Smooth muscle cell (in vitro differentiated cells): ENCODE measurements at regions not wholly inside any gene's neighbourhood (a gene's known extent, or its start where the extent isn't known, plus 50 kb on each side); places are given as distances from the start of the nearest gene placed in this dataset.

ENCODE experiments used
- DNase-seq: peaks from one replicate; lab custom pipeline; 2025; ENCODE audit not compliant: unreplicated experiment; lab: John Stamatoyannopoulos, UW
- H2AFZ ChIP-seq: fragments of 200-600 bp; sonication (generic); 2 replicates; pipeline ENCODE4 v1.6.0; 2016; ENCODE audit warnings: antibody characterized with exemption, low read depth, mild to moderate bottlenecking
- H3F3A ChIP-seq: fragments of 200-600 bp; sonication (generic); 2 replicates; pipeline ENCODE4 v1.6.0; 2017; ENCODE audit warnings: antibody characterized with exemption, low read depth
- H3K27ac ChIP-seq: fragments of 200-600 bp; sonication (generic); 2 replicates; pipeline ENCODE4 v1.5.1; 2016; ENCODE audit warnings: low read depth, mild to moderate bottlenecking
- H3K27me3 ChIP-seq: fragments of 200-600 bp; sonication (generic); 2 replicates; pipeline ENCODE4 v1.6.1; 2016; ENCODE audit warnings: low read depth, mild to moderate bottlenecking
- H3K36me3 ChIP-seq: fragments of 200-600 bp; sonication (generic); 2 replicates; pipeline ENCODE4 v1.5.1; 2016; ENCODE audit warnings: low read depth
- H3K4me1 ChIP-seq: fragments of 200-600 bp; sonication (generic); 2 replicates; pipeline ENCODE4 v1.5.1; 2016; ENCODE audit warnings: low read depth
- H3K4me2 ChIP-seq: fragments of 200-600 bp; sonication (generic); 2 replicates; pipeline ENCODE4 v1.6.0; 2016; ENCODE audit warnings: mild to moderate bottlenecking
- H3K4me3 ChIP-seq: fragments of 200-600 bp; sonication (generic); 2 replicates; pipeline ENCODE4 v1.5.1; 2016; ENCODE audit warnings: mild to moderate bottlenecking
- H3K79me2 ChIP-seq: fragments of 200-600 bp; sonication (generic); 2 replicates; pipeline ENCODE4 v1.6.0; 2016; ENCODE audit warnings: low read depth, mild to moderate bottlenecking
- H3K9ac ChIP-seq: fragments of 200-600 bp; sonication (generic); 2 replicates; pipeline ENCODE4 v1.6.0; 2016; ENCODE audit warnings: low read depth
- H3K9me3 ChIP-seq: fragments of 200-600 bp; sonication (generic); replicated peaks from 2 replicates; pipeline ENCODE4 v1.5.1; 2016; ENCODE audit warnings: low read depth
- H4K20me1 ChIP-seq: fragments of 200-600 bp; sonication (generic); 2 replicates; pipeline ENCODE4 v1.6.0; 2016; ENCODE audit warnings: low read depth
- CTCF ChIP-seq: fragments of 200-600 bp; sonication (generic); IDR thresholded peaks from 2 replicates; pipeline ENCODE4 v1.5.1; 2017; ENCODE audit warnings: borderline replicate concordance, mild to moderate bottlenecking, antibody characterized with exemption; ENCODE audit not compliant: insufficient read depth, poor library complexity, severe bottlenecking
- WGBS: methylation state at CpG from one replicate; pipeline ENCODE4 v1.1.7; 2016; ENCODE audit warnings: low lambda C conversion rate; 5-methylcytosine and 5-hydroxymethylcytosine counted together

- Histone ChIP-seq H3K4me2 (no peak overlapping the region), H3K36me3 (no peaks in the 10 kb centered on the region), H3F3A (no peaks in the 10 kb centered on the region), H3K79me2 (no peaks in the 10 kb centered on the region), H3K9me3 (no peaks in the 10 kb centered on the region), H3K9ac (no peak overlapping the region), H3K27ac (no peak overlapping the region), H3K4me3 (no peak overlapping the region), H2AFZ (no peak overlapping the region), H4K20me1 (no peaks in the 10 kb centered on the region), H3K4me1 (peaks cover 10% of the 10 kb centered on the region), H3K27me3 (no peaks in the 10 kb centered on the region)
- DNase-seq = no peak
- TF ChIP-seq CTCF = no peak
- WGBS = 86% methylated on average over 3 of the region's 3 CpGs
These were observed 482.8 kb upstream of the HTR2C start for GRCh38 chrX:114101081-114101480.

GRCh38 chrX:114097866-114098265 is 486.0 kb upstream of the HTR2C start:
- no peak overlapping the region for H3K4me2 ChIP-seq
- no peaks in the 10 kb centered on the region for H3K9me3 ChIP-seq
- no peaks in the 10 kb centered on the region for H4K20me1 ChIP-seq
- peaks cover 10% of the 10 kb centered on the region for H3K4me1 ChIP-seq
- peak overlapping the region; percentile 37 for H2AFZ ChIP-seq
- no peak for TF ChIP-seq CTCF
- no peaks in the 10 kb centered on the region for H3F3A ChIP-seq
- 49% methylated on average over 2 of the region's 2 CpGs for WGBS
- H3K9ac ChIP-seq = no peak overlapping the region
- H3K79me2 ChIP-seq = no peaks in the 10 kb centered on the region
- H3K27me3 ChIP-seq = no peaks in the 10 kb centered on the region
- no peaks in the 10 kb centered on the region for H3K36me3 ChIP-seq
- no peak overlapping the region for H3K4me3 ChIP-seq
- no peak for DNase-seq
- no peak overlapping the region for H3K27ac ChIP-seq

DNA sequence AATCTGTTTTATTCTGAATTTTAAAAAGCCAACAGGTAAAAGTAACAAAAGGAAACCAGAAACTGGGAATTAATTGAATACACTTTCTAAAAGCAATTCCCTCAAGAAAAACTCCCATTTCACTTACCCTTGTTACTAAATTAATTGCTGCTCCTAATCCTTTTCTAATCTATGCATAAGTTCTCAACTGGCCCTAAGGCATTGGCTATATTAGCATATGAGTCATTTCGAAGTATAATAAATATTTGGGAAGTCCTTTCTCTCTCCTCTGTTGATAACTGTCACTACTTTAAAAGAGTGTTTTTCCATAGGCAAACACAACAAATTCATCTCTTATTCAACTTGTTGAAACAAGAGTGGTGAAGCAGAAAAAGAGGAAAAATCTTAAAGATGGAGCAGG is 486.5 kb upstream of the HTR2C start:
- 48% methylated on average over 1 of the region's 1 CpG for WGBS
- no peaks in the 10 kb centered on the region for H3K27me3 ChIP-seq

More for the DNA sequence above, 486.5 kb upstream of the HTR2C start:
- H4K20me1 ChIP-seq = no peaks in the 10 kb centered on the region
- H3F3A ChIP-seq = no peaks in the 10 kb centered on the region
- H3K27ac ChIP-seq = no peak overlapping the region
- H3K9me3 ChIP-seq = peaks cover 2% of the 10 kb centered on the region
- no peaks in the 10 kb centered on the region for H3K79me2 ChIP-seq
- H3K36me3 ChIP-seq = no peaks in the 10 kb centered on the region
- no peak for DNase-seq
- no peak overlapping the region for H3K9ac ChIP-seq
- peaks cover 10% of the 10 kb centered on the region for H3K4me1 ChIP-seq
- H3K4me2 ChIP-seq = no peak overlapping the region
- no peak for TF ChIP-seq CTCF
- H2AFZ ChIP-seq = no peak overlapping the region
- H3K4me3 ChIP-seq = no peak overlapping the region
